CD4-positive, CD25-positive, alpha-beta regulatory T cell (primary cell): ENCODE measurements at regions not wholly inside any gene's neighbourhood (a gene's known extent, or its start where the extent isn't known, plus 50 kb on each side); places are given as distances from the start of the nearest gene placed in this dataset.

ENCODE experiments used
- ATAC-seq, 2 donors: fragments of 150-1000 bp; cut with Tn5 transposase; one replicate each; pipeline ENCODE4 v1.10.0; 2021; ENCODE audit warnings: low read depth in 2 of 2, moderate number of reproducible peaks in 2 of 2, moderate library complexity in 1 of 2
- DNase-seq, 3 donors: peaks; one replicate each; pipeline versions ENCODE4 v3.0.0 to v3.0.0-alpha.2; 2012 to 2022; ENCODE audit warnings: mixed read lengths in 1 of 3
- H3K27ac ChIP-seq: one replicate; pipeline ENCODE4 v1.7.0; 2013; ENCODE audit warnings: mild to moderate bottlenecking, low read length; ENCODE audit not compliant: insufficient read depth, poor library complexity, severe bottlenecking
- H3K27me3 ChIP-seq: one replicate; pipeline ENCODE4 v1.7.0; 2013; ENCODE audit warnings: low read length; ENCODE audit not compliant: control insufficient read depth, insufficient read depth
- H3K36me3 ChIP-seq: one replicate; pipeline ENCODE4 v1.7.0; 2013; ENCODE audit warnings: mild to moderate bottlenecking, low read length, moderate library complexity; ENCODE audit not compliant: control insufficient read depth, insufficient read depth
- H3K4me1 ChIP-seq: 2 replicates; pipeline ENCODE4 v1.7.0; 2013; ENCODE audit warnings: mild to moderate bottlenecking, low read length; ENCODE audit not compliant: insufficient read depth, control insufficient read depth, poor library complexity, severe bottlenecking
- H3K4me3 ChIP-seq: one replicate; pipeline ENCODE4 v1.7.0; 2013; ENCODE audit warnings: low read depth, mild to moderate bottlenecking, low read length, moderate library complexity
- H3K9me3 ChIP-seq, 2 experiments: 1 replicate in 1 of 2; 2 replicates in 1 of 2; pipeline ENCODE4 v1.7.0; 2013; ENCODE audit warnings: low read length in 2 of 2, mild to moderate bottlenecking in 1 of 2, moderate library complexity in 1 of 2; ENCODE audit not compliant: control insufficient read depth in 2 of 2
- H3K27ac Mint-ChIP-seq, 3 donors: one replicate each; pipeline ENCODE4 v1.8.0; 2020 to 2022; ENCODE audit warnings: mild to moderate bottlenecking in 3 of 3, mixed read lengths in 3 of 3, moderate library complexity in 2 of 3
- H3K27me3 Mint-ChIP-seq: one replicate; pipeline ENCODE4 v1.8.0; 2022; ENCODE audit warnings: mild to moderate bottlenecking, mixed read lengths
- H3K36me3 Mint-ChIP-seq: one replicate; pipeline ENCODE4 v1.8.0; 2020; ENCODE audit warnings: mixed read lengths
- H3K4me1 Mint-ChIP-seq, 4 donors: one replicate each; pipeline ENCODE4 v1.8.0; 2020 to 2022; ENCODE audit warnings: mixed read lengths in 4 of 4, mild to moderate bottlenecking in 1 of 4
- H3K4me3 Mint-ChIP-seq, 4 donors: one replicate each; pipeline ENCODE4 v1.8.0; 2020 to 2022; ENCODE audit warnings: mild to moderate bottlenecking in 4 of 4, mixed read lengths in 4 of 4, moderate library complexity in 3 of 4
- H3K9me3 Mint-ChIP-seq, 7 donors: one replicate each; pipeline ENCODE4 v1.8.0; 2020 to 2022; ENCODE audit warnings: mixed read lengths in 7 of 7, mild to moderate bottlenecking in 3 of 7, moderate library complexity in 2 of 7

GRCh38 chr5:172505845-172506244 is 51.5 kb upstream of the SH3PXD2B start:
- Histone ChIP-seq H3K4me3 (no peak overlapping the region), H3K4me1 (no peaks in the 10 kb centered on the region), H3K27ac (no peak overlapping the region), H3K36me3 (no peaks in the 10 kb centered on the region), H3K9me3 (no peaks in the 10 kb centered on the region), H3K27me3 (no peaks in the 10 kb centered on the region)
- H3K4me3 Mint-ChIP-seq: no peak overlapping the region
- H3K36me3 Mint-ChIP-seq: no peaks in the 10 kb centered on the region
- H3K9me3 Mint-ChIP-seq: peaks cover 0 to 7% (median 2%) of the 10 kb centered on the region in 7 donors
- H3K4me1 Mint-ChIP-seq: no peaks in the 10 kb centered on the region
- ATAC-seq (no peak), DNase-seq (no peak)
- H3K27ac Mint-ChIP-seq: no peak overlapping the region
- H3K27me3 Mint-ChIP-seq: peaks cover 10% of the 10 kb centered on the region

GRCh38 chr5:172505403-172505759 is 51.1 kb upstream of the SH3PXD2B start:
- Mint-ChIP-seq H3K4me1 (no peaks in the 10 kb centered on the region), H3K9me3 (peaks cover 0 to 7% (median 0%) of the 10 kb centered on the region in 7 donors), H3K4me3 (no peak overlapping the region), H3K36me3 (no peaks in the 10 kb centered on the region), H3K27me3 (peaks cover 10% of the 10 kb centered on the region), H3K27ac (no peak overlapping the region)
- Histone ChIP-seq H3K4me3 (no peak overlapping the region), H3K27ac (no peak overlapping the region), H3K4me1 (no peaks in the 10 kb centered on the region), H3K9me3 (no peaks in the 10 kb centered on the region), H3K36me3 (no peaks in the 10 kb centered on the region), H3K27me3 (no peaks in the 10 kb centered on the region)
- ATAC-seq (no peak), DNase-seq (no peak)

- DNase-seq: no peak
- Mint-ChIP-seq H3K9me3 (peaks cover 0 to 6% (median 0%) of the 10 kb centered on the region in 7 donors), H3K27me3 (peaks cover 10% of the 10 kb centered on the region), H3K27ac (no peak overlapping the region), H3K4me1 (no peaks in the 10 kb centered on the region), H3K36me3 (no peaks in the 10 kb centered on the region), H3K4me3 (no peak overlapping the region)
- Histone ChIP-seq H3K4me3 (no peak overlapping the region), H3K36me3 (no peaks in the 10 kb centered on the region), H3K27me3 (no peaks in the 10 kb centered on the region), H3K4me1 (no peaks in the 10 kb centered on the region), H3K9me3 (no peaks in the 10 kb centered on the region), H3K27ac (no peak overlapping the region)
- no peak for ATAC-seq
Measured at GRCh38 chr5:172504701-172505402, 50.5 kb upstream of the SH3PXD2B start.

- H3K36me3 Mint-ChIP-seq: no peaks in the 10 kb centered on the region
- no peak for DNase-seq
- no peak for ATAC-seq
- H3K36me3 ChIP-seq: no peaks in the 10 kb centered on the region
- H3K4me3 Mint-ChIP-seq: no peak overlapping the region
- no peaks in the 10 kb centered on the region for H3K9me3 ChIP-seq
- H3K27ac ChIP-seq: no peak overlapping the region
- no peak overlapping the region for H3K4me3 ChIP-seq
- H3K27ac Mint-ChIP-seq: no peak overlapping the region
- no peaks in the 10 kb centered on the region for H3K27me3 ChIP-seq
- H3K4me1 Mint-ChIP-seq: no peaks in the 10 kb centered on the region
- peaks cover 0 to 6% (median 0%) of the 10 kb centered on the region in 7 donors for H3K9me3 Mint-ChIP-seq
- H3K4me1 ChIP-seq: no peaks in the 10 kb centered on the region
- H3K27me3 Mint-ChIP-seq: peaks cover 10% of the 10 kb centered on the region
Measured at GRCh38 chr5:172503925-172504700, 49.8 kb upstream of the SH3PXD2B start.
